D721Med (cell line): ENCODE measurements at regions not wholly inside any gene's neighbourhood (a gene's known extent, or its start where the extent isn't known, plus 50 kb on each side); places are given as distances from the start of the nearest gene placed in this dataset.
"Not testable (repeated sequence)": the region's sequence is repeated elsewhere in the genome, so short reads cannot be mapped to it uniquely, and the experiment has no call there.

Experiments used
- DNase-seq: peaks from one replicate; pipeline ENCODE4 v3.0.0; 2011; ENCODE audit warnings: low spot score; ENCODE audit not compliant: insufficient read length
- FAIRE-seq: peaks from 2 replicates; lab custom pipeline; 2011; peaks lifted over from hg19 to GRCh38; lab: Jason Lieb, UNC
- CTCF ChIP-seq: IDR thresholded peaks from 2 replicates; pipeline ENCODE4 v1.5.1; 2012; ENCODE audit warnings: mild to moderate bottlenecking, control low read depth; ENCODE audit not compliant: insufficient read depth; ENCODE audit errors: missing control alignments

- DNase-seq, result no peak
- FAIRE-seq, result no peak
These were observed 323.9 kb upstream of the GLI3 start for GRCh38 chr7:42560866-42561265.

GRCh38 chr7:42554932-42555331 is 317.9 kb upstream of the GLI3 start:
- not testable (repeated sequence) for DNase-seq, FAIRE-seq

More at GRCh38 chr7:42560866-42561265, 323.9 kb upstream of the GLI3 start:
- no peak for TF ChIP-seq CTCF

- FAIRE-seq (no peak), DNase-seq (no peak)
- no peak for TF ChIP-seq CTCF
These were observed 315.2 kb upstream of the GLI3 start for GRCh38 chr7:42552227-42552626.

DNA sequence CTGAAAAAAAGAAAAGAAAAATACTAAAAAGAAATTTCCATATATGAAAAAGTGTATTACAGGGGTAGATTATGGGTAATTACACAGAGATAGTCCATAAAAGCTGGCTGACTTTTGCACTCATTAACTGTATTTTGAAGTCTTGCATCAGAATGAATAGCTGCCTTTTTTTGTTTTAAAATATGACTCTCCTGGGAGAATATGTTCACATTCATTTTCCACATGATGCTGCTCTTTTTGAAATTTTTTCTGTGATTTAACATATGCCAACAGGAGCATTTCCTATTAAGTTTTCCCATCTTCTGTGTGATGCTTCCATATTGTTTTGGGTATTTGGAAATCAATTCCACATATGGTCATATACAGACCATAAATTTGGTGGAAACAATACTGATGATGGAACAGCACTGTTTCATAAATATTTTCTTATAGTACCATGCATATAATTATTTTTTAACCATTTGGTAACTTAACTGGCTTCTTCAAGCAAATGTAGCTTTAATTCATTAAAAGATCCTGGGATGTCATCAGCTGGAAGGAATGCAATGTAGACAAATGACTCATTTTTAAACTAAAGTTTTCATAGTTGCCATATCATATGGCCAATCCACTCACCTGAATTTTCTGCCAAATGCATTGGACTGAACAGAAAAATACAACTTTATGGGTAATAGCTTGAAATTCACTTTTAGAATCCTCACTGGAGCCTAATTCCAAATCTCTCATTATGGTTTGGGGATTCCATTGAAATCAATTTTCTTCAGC is 313.9 kb upstream of the GLI3 start:
- DNase-seq (no peak), FAIRE-seq (no peak)
- TF ChIP-seq CTCF, result no peak

GRCh38 chr7:42549866-42550485 is 313.0 kb upstream of the GLI3 start:
- FAIRE-seq (no peak), DNase-seq (no peak)
- no peak for TF ChIP-seq CTCF

GRCh38 chr7:42548816-42549611 is 312.0 kb upstream of the GLI3 start:
- TF ChIP-seq CTCF, result no peak
- FAIRE-seq, result no peak
- DNase-seq, result no peak

GRCh38 chr7:42545049-42545724 is 308.2 kb upstream of the GLI3 start:
- no peak for DNase-seq
- TF ChIP-seq CTCF, result no peak
- no peak for FAIRE-seq
